Naive thymus-derived CD4-positive, alpha-beta T cell (primary cell): ENCODE measurements at regions not wholly inside any gene's neighbourhood (a gene's known extent, or its start where the extent isn't known, plus 50 kb on each side); places are given as distances from the start of the nearest gene placed in this dataset.

Experiments
- ATAC-seq: fragments of 150-1000 bp; cut with Tn5 transposase; 2 replicates; pipeline ENCODE4 v1.10.0; 2021; ENCODE audit warnings: mild to moderate bottlenecking, moderate library complexity
- CTCF ChIA-PET: fragments of 350-600 bp; sonication (Branson Sonifier 250); formaldehyde crosslinking; loops from one replicate; lab custom pipeline; 2021; ENCODE audit warnings: antibody characterized with exemption; lab: Charles Lee
- POLR2A ChIA-PET: fragments of 350-600 bp; sonication (Branson Sonifier 250); formaldehyde crosslinking; loops from one replicate; lab custom pipeline; 2021; ENCODE audit warnings: antibody characterized with exemption, inconsistent platforms; lab: Charles Lee
- DNase-seq, 9 donors: peaks; one replicate each; pipeline versions ENCODE4 v3.0.0 to v3.0.0-alpha.2; 2020 to 2022; ENCODE audit warnings: mixed read lengths in 1 of 9
- H3K27ac ChIP-seq: one replicate; pipeline ENCODE4 v1.7.0; 2013; ENCODE audit warnings: mild to moderate bottlenecking, low read depth, low read length, moderate library complexity
- H3K27me3 ChIP-seq, 2 donors: one replicate each; pipeline ENCODE4 v1.7.0; 2013; ENCODE audit warnings: low read length in 2 of 2, mild to moderate bottlenecking in 2 of 2, moderate library complexity in 2 of 2; ENCODE audit not compliant: control insufficient read depth in 2 of 2, insufficient read depth in 2 of 2
- H3K36me3 ChIP-seq, 3 experiments: 1 replicate in 2 of 3; 2 replicates in 1 of 3; pipeline ENCODE4 v1.7.0; 2013; ENCODE audit warnings: low read length in 3 of 3, mild to moderate bottlenecking in 3 of 3, moderate library complexity in 1 of 3; ENCODE audit not compliant: insufficient read depth in 3 of 3, control insufficient read depth in 2 of 3
- H3K4me1 ChIP-seq, 2 donors: one replicate each; pipeline ENCODE4 v1.7.0; 2013; ENCODE audit warnings: low read length in 2 of 2, mild to moderate bottlenecking in 2 of 2, moderate library complexity in 1 of 2; ENCODE audit not compliant: control insufficient read depth in 2 of 2, insufficient read depth in 2 of 2
- H3K4me3 ChIP-seq: 2 replicates; pipeline ENCODE4 v1.7.0; 2013; ENCODE audit warnings: mild to moderate bottlenecking, low read length
- H3K9me3 ChIP-seq, 3 experiments: 1 replicate in 2 of 3; 2 replicates in 1 of 3; pipeline ENCODE4 v1.7.0; 2013; ENCODE audit warnings: low read length in 3 of 3; ENCODE audit not compliant: control insufficient read depth in 2 of 3
- H3K27ac Mint-ChIP-seq, 9 donors: one replicate each; pipeline ENCODE4 v1.8.0; 2020 to 2022; ENCODE audit warnings: mixed read lengths in 9 of 9, mild to moderate bottlenecking in 8 of 9, moderate library complexity in 5 of 9, inconsistent platforms in 2 of 9
- H3K27me3 Mint-ChIP-seq, 5 donors: one replicate each; pipeline ENCODE4 v1.8.0; 2021 to 2022; ENCODE audit warnings: mixed read lengths in 5 of 5, mild to moderate bottlenecking in 1 of 5
- H3K36me3 Mint-ChIP-seq, 5 donors: one replicate each; pipeline ENCODE4 v1.8.0; 2020 to 2022; ENCODE audit warnings: mixed read lengths in 5 of 5, mild to moderate bottlenecking in 3 of 5, inconsistent platforms in 1 of 5
- H3K4me1 Mint-ChIP-seq, 7 donors: one replicate each; pipeline ENCODE4 v1.8.0; 2020 to 2022; ENCODE audit warnings: mixed read lengths in 7 of 7, mild to moderate bottlenecking in 3 of 7, inconsistent platforms in 1 of 7
- H3K4me3 Mint-ChIP-seq, 10 donors: one replicate each; pipeline ENCODE4 v1.8.0; 2020 to 2022; ENCODE audit warnings: mild to moderate bottlenecking in 10 of 10, mixed read lengths in 10 of 10, moderate library complexity in 6 of 10, inconsistent platforms in 2 of 10
- H3K9me3 Mint-ChIP-seq, 11 donors: one replicate each; pipeline ENCODE4 v1.8.0; 2020 to 2022; ENCODE audit warnings: mixed read lengths in 11 of 11, mild to moderate bottlenecking in 4 of 11, inconsistent platforms in 1 of 11, moderate library complexity in 1 of 11
- intact Hi-C, 2 donors: fragments of 100-400 bp; cut with micrococcal nuclease; formaldehyde crosslinking; loops; one replicate each; pipeline ENCODE4 v1.15.1; 2023

DNA sequence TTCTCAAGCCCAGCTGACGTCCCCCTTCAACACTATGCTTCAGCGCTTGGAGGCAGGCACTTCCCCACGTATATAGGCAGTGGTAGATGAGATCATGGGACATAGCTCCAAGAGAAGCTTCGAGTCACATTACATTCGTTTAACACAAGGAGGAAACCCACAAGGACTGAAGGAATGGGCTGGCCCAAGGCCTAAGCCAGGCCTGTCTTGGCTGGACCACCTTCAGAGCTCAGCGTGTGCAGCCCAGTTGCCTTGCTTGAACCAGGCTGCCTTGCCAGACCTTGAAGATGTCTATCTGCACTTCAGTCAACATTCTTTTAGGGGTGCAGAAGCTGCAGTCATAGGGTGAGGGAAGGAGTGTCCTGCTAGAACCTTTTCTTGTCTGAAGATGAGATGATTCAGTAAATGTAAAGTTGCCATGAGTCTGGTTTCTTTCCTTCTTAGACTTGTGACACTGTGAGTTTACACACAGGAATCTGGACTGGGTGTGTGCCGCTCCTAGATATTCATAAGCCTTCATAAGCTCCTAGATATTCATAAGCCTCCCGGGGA is 144.1 kb upstream of the RBPJ start:
- Mint-ChIP-seq H3K27me3 (peaks cover 0 to 14% (median 7%) of the 10 kb centered on the region in 5 donors), H3K36me3 (peaks cover 0 to 4% (median 0%) of the 10 kb centered on the region in 5 donors), H3K4me3 (no peak overlapping the region), H3K9me3 (peaks cover 0 to 10% (median 0%) of the 10 kb centered on the region in 11 donors), H3K27ac (no peak overlapping the region), H3K4me1 (peaks cover 0 to 24% (median 0%) of the 10 kb centered on the region in 7 donors)
- Histone ChIP-seq H3K4me1 (no peaks in the 10 kb centered on the region), H3K27ac (no peak overlapping the region), H3K36me3 (no peaks in the 10 kb centered on the region), H3K4me3 (no peak overlapping the region), H3K9me3 (no peaks in the 10 kb centered on the region), H3K27me3 (no peaks in the 10 kb centered on the region)
- ChIA-PET POLR2A (no interaction called here), CTCF (no interaction called here)
- no peak for DNase-seq
- intact Hi-C loops: no loop called here
- ATAC-seq: no peak

GRCh38 chr4:26178854-26179253 is 142.0 kb upstream of the RBPJ start:
- H3K27ac Mint-ChIP-seq: peak overlapping the region in 1 of 9 donors; percentile 30
- H3K36me3 Mint-ChIP-seq: peaks cover 0 to 4% (median 0%) of the 10 kb centered on the region in 5 donors
- no peak for DNase-seq
- intact Hi-C loops: no loop called here
- no peak overlapping the region for H3K4me3 ChIP-seq
- no peaks in the 10 kb centered on the region for H3K4me1 ChIP-seq
- H3K36me3 ChIP-seq: no peaks in the 10 kb centered on the region
- no peaks in the 10 kb centered on the region for H3K27me3 ChIP-seq
- ChIA-PET CTCF (no interaction called here), POLR2A (no interaction called here)
- peaks cover 0 to 10% (median 0%) of the 10 kb centered on the region in 11 donors for H3K9me3 Mint-ChIP-seq
- ATAC-seq: no peak
- H3K27ac ChIP-seq: no peak overlapping the region
- no peaks in the 10 kb centered on the region for H3K9me3 ChIP-seq
- H3K4me3 Mint-ChIP-seq: peak overlapping the region in 1 of 10 donors; percentile 11
- peaks cover 0 to 21% (median 0%) of the 10 kb centered on the region in 7 donors for H3K4me1 Mint-ChIP-seq
- peaks cover 0 to 3% (median 0%) of the 10 kb centered on the region in 5 donors for H3K27me3 Mint-ChIP-seq

- Histone ChIP-seq H3K27ac (no peak overlapping the region), H3K27me3 (no peaks in the 10 kb centered on the region), H3K36me3 (no peaks in the 10 kb centered on the region), H3K9me3 (no peaks in the 10 kb centered on the region), H3K4me1 (no peaks in the 10 kb centered on the region), H3K4me3 (no peak overlapping the region)
- H3K9me3 Mint-ChIP-seq: peaks cover 0 to 10% (median 0%) of the 10 kb centered on the region in 11 donors
- POLR2A ChIA-PET: no interaction called here
- H3K27ac Mint-ChIP-seq: peak overlapping the region in 1 of 9 donors; percentile 30
- ATAC-seq (no peak), DNase-seq (no peak)
- peaks cover 0 to 17% (median 0%) of the 10 kb centered on the region in 7 donors for H3K4me1 Mint-ChIP-seq
- CTCF ChIA-PET: no interaction called here
- peaks cover 0 to 3% (median 0%) of the 10 kb centered on the region in 5 donors for H3K27me3 Mint-ChIP-seq
- H3K4me3 Mint-ChIP-seq: no peak overlapping the region
- intact Hi-C loops: no loop called here
- H3K36me3 Mint-ChIP-seq: peaks cover 0 to 6% (median 0%) of the 10 kb centered on the region in 5 donors
Observed at GRCh38 chr4:26179316-26179760, 141.5 kb upstream of the RBPJ start.

DNA sequence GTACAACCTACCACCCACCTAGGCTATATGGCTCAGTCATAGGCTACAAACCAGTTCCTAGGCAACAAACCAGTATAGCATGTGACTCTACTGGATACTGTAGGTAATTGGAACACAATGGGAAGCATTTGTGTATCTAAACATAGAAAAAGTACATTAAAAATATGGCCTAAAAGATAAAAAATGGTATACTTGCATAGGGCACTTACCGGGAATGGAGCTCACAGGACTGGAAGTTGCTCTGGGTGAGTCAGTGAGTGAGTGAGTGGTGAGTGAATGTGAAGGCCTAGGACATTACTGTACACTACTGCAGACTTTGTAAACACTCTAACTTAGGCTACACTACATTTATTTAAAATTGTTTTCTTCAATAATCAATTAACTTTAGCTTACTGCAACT is 139.2 kb upstream of the RBPJ start:
- Histone ChIP-seq H3K4me3 (no peak overlapping the region), H3K4me1 (no peaks in the 10 kb centered on the region), H3K27ac (no peak overlapping the region), H3K9me3 (no peaks in the 10 kb centered on the region), H3K36me3 (no peaks in the 10 kb centered on the region), H3K27me3 (no peaks in the 10 kb centered on the region)
- CTCF ChIA-PET: no interaction called here
- peaks cover 0 to 10% (median 0%) of the 10 kb centered on the region in 11 donors for H3K9me3 Mint-ChIP-seq
- peaks cover 0 to 10% (median 0%) of the 10 kb centered on the region in 5 donors for H3K36me3 Mint-ChIP-seq
- H3K27ac Mint-ChIP-seq: no peak overlapping the region
- intact Hi-C loops: no loop called here
- peaks cover 0 to 3% (median 0%) of the 10 kb centered on the region in 5 donors for H3K27me3 Mint-ChIP-seq
- H3K4me3 Mint-ChIP-seq: no peak overlapping the region
- peaks cover 0 to 11% (median 0%) of the 10 kb centered on the region in 7 donors for H3K4me1 Mint-ChIP-seq
- ATAC-seq (no peak), DNase-seq (no peak)
- POLR2A ChIA-PET: no interaction called here

DNA sequence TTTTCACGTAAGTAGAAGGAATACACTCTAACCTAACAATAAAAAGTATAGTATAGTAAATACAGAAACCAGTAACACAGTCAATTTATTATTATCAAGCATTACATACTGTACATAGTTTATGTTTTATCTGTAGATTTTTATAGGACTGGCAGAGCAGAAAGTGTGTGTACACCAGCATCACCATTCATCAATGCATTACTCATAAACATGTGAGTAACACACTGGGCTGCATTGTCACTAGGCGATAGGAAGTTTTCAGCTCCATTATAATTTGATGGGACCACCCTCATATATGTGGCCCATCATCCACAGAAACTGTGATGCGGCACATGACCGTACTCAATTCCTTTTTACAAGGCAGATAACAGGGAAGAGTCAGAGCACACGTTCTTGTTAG is 137.8 kb upstream of the RBPJ start:
- Histone ChIP-seq H3K9me3 (no peaks in the 10 kb centered on the region), H3K27me3 (no peaks in the 10 kb centered on the region), H3K4me1 (no peaks in the 10 kb centered on the region), H3K4me3 (no peak overlapping the region), H3K27ac (no peak overlapping the region), H3K36me3 (no peaks in the 10 kb centered on the region)
- peaks cover 0 to 10% (median 0%) of the 10 kb centered on the region in 11 donors for H3K9me3 Mint-ChIP-seq
- DNase-seq: no peak
- peaks cover 0 to 10% (median 0%) of the 10 kb centered on the region in 5 donors for H3K36me3 Mint-ChIP-seq
- H3K27me3 Mint-ChIP-seq: peaks cover 0 to 3% (median 0%) of the 10 kb centered on the region in 5 donors
- H3K4me3 Mint-ChIP-seq: no peak overlapping the region
- no peak for ATAC-seq
- ChIA-PET POLR2A (no interaction called here), CTCF (no interaction called here)
- no peak overlapping the region for H3K27ac Mint-ChIP-seq
- intact Hi-C loops: no loop called here
- peaks cover 0 to 7% (median 0%) of the 10 kb centered on the region in 7 donors for H3K4me1 Mint-ChIP-seq

DNA sequence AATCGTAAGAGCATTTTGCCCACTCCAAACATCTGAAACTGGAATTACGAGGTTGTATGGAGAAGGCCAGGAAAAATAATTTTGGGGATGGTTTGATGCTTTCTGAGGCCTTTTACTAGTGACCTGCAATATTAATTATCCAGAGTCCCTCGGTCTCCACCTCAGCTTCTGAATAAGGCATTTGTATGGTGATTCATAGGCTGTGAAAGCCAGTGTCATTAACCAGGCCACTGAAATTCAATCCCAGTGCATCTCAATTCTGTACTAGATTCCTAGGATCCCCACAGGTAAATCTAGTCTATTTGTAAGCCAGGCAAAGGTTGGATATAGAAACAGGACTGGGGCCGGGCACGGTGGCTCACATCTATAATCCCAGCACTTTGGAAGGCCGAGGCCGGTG is 135.4 kb upstream of the RBPJ start:
- Histone ChIP-seq H3K4me3 (no peak overlapping the region), H3K27ac (no peak overlapping the region), H3K4me1 (no peaks in the 10 kb centered on the region), H3K9me3 (no peaks in the 10 kb centered on the region), H3K36me3 (no peaks in the 10 kb centered on the region), H3K27me3 (no peaks in the 10 kb centered on the region)
- CTCF ChIA-PET: interaction anchor here (0.7 kb wide), 1 partner anchor 32 kb away, joined by 3 read pairs; no protein-coding TSS in a partner anchor
- DNase-seq: no peak
- POLR2A ChIA-PET: no interaction called here
- no peak for ATAC-seq
- Mint-ChIP-seq H3K4me1 (peaks cover 0 to 7% (median 0%) of the 10 kb centered on the region in 7 donors), H3K9me3 (peaks cover 0 to 2% (median 0%) of the 10 kb centered on the region in 11 donors), H3K27ac (no peak overlapping the region), H3K36me3 (peaks cover 0 to 11% (median 0%) of the 10 kb centered on the region in 5 donors), H3K4me3 (no peak overlapping the region), H3K27me3 (no peaks in the 10 kb centered on the region)
- intact Hi-C loops: no loop called here

GRCh38 chr4:26191353-26191752 is 129.5 kb upstream of the RBPJ start:
- ATAC-seq (no peak), DNase-seq (no peak)
- Mint-ChIP-seq H3K4me1 (peaks cover 5 to 41% (median 13%) of the 10 kb centered on the region in 7 donors), H3K9me3 (peaks cover 0 to 7% (median 0%) of the 10 kb centered on the region in 11 donors), H3K36me3 (peaks cover 0 to 23% (median 0%) of the 10 kb centered on the region in 5 donors), H3K27ac (peak overlapping the region in 1 of 9 donors; percentile 50), H3K27me3 (no peaks in the 10 kb centered on the region), H3K4me3 (no peak overlapping the region)
- H3K4me1 ChIP-seq: peaks cover 0 to 10% of the 10 kb centered on the region in 2 donors
- H3K27ac ChIP-seq: no peak overlapping the region
- H3K4me3 ChIP-seq: no peak overlapping the region
- POLR2A ChIA-PET: no interaction called here
- H3K36me3 ChIP-seq: no peaks in the 10 kb centered on the region
- no peaks in the 10 kb centered on the region for H3K9me3 ChIP-seq
- CTCF ChIA-PET: no interaction called here
- intact Hi-C loops: loop anchor here in 1 of 2 donors (5.0 to 10.0 kb wide), 3 partner anchors 59 to 693 kb away; no protein-coding TSS in a partner anchor
- no peaks in the 10 kb centered on the region for H3K27me3 ChIP-seq
